ENCODE measurements at regions not wholly inside any gene's neighbourhood (a gene's known extent, or its start where the extent isn't known, plus 50 kb on each side); places are given as distances from the start of the nearest gene placed in this dataset.

GRCh38 chr3:34261001-34261385, 462.6 kb downstream of the PDCD6IP start:
- TF ChIP-seq POLR2A (IDR thresholded peaks at IDR 0.05; ENCODE audit: low read depth, low read length) (no peak), EZH2 (IDR thresholded peaks at IDR 0.05; ENCODE audit: borderline replicate concordance, low read depth, low read length, severe bottlenecking) (no peak), CTCF (IDR thresholded peaks at IDR 0.05; ENCODE audit: extremely low read depth in 1 of 2, insufficient read depth in 1 of 2, low read depth in 1 of 2, low read length in 2 of 2) (no peak), POLR2AphosphoS5 (IDR thresholded peaks at IDR 0.05; ENCODE audit: insufficient read depth, low read depth, low read length) (no peak), MAX (IDR thresholded peaks at IDR 0.05; ENCODE audit: insufficient read depth, insufficient read length) (no peak), MYC (IDR thresholded peaks at IDR 0.05; ENCODE audit: low read depth, low read length) (no peak), FOS (IDR thresholded peaks at IDR 0.05; ENCODE audit: borderline replicate concordance, insufficient read depth, low read length) (no peak)

Measured in endothelial cell of umbilical vein (primary cell).